Erythroblast (primary cell): ENCODE measurements at regions not wholly inside any gene's neighbourhood (a gene's known extent, or its start where the extent isn't known, plus 50 kb on each side); places are given as distances from the start of the nearest gene placed in this dataset.
"Not testable (repeated sequence)": the region's sequence is repeated elsewhere in the genome, so short reads cannot be mapped to it uniquely, and the experiment has no call there.

ENCODE experiments used
- GATA1 ChIP-seq: IDR thresholded peaks from 2 replicates; pipeline ENCODE4 v1.6.1; 2011; ENCODE audit warnings: low read depth, mild to moderate bottlenecking, control low read depth, low read length, moderate library complexity
- POLR2A ChIP-seq: IDR thresholded peaks from 2 replicates; pipeline ENCODE4 v1.6.1; 2011; ENCODE audit warnings: mild to moderate bottlenecking, low read length

DNA sequence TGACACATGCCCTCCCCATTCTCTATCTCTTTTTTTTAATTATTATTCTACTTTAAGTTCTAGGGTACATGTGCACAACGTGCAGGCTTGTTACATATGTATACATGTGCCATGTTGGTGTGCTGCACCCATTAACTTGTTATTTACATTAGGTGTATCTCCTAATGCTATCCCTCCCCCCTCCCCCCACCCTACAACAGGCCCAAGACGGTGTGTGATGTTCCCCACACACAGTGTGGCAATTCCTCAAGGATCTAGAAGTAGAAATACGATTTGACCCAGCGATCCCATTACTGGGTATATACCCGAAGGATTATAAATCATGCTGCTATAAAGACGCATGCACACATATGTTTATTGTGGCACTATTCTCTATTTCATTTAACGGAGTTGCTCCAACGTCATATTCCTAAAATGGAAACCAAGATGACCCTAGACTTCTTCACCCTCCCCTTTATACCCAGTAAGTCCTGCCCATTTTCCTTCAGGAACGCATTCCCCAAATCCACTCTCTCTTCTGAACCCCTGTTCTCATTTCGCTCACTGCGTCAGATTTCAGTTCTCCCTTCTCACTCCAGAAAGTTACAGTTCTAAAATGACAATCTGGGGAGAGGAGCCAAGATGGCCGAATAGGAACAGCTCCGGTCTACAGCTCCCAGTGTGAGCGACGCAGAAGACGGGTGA lies 175.6 kb downstream of the MEX3B start:
- TF ChIP-seq POLR2A, GATA1: not testable (repeated sequence)
